VCaP (cell line): ENCODE measurements at regions not wholly inside any gene's neighbourhood (a gene's known extent, or its start where the extent isn't known, plus 50 kb on each side); places are given as distances from the start of the nearest gene placed in this dataset.
"Not testable (repeated sequence)": the region's sequence is repeated elsewhere in the genome, so short reads cannot be mapped to it uniquely, and the experiment has no call there.

Experiments used
- H3K27ac ChIP-seq: fragments of 450-650 bp; 2 replicates; pipeline ENCODE4 v1.5.1; 2017
- CTCF ChIP-seq: fragments of 450-650 bp; conservative IDR thresholded peaks from 2 replicates; pipeline ENCODE4 v1.5.1; 2017; ENCODE audit warnings: mild to moderate bottlenecking, moderate library complexity

GRCh38 chr4:145277011-145277410, 96.6 kb upstream of the OTUD4 start:
- no peak overlapping the region for H3K27ac ChIP-seq
- no peak for TF ChIP-seq CTCF

DNA sequence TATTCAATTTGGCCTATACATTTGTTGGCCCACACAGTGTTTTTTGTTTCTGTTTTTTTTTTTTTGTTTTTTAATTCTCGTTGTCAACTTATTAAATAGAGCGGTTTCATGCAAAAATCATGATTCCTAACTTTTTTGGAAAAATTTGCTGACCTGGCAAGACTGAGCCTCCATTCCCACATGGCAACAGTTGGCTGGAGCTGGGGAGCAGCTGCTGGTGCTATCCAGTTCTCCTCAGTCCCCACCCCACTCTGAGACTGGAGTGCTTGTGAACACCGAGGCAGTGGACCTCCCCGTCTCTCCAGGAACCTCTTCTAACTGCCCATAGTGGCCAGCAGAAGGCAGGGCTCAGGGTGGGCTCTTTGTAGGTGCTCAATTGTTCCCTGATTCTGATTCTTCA, 95.7 kb upstream of the OTUD4 start:
- H3K27ac ChIP-seq, result no peak overlapping the region
- no peak for TF ChIP-seq CTCF

- H3K27ac ChIP-seq, result no peak overlapping the region
- no peak for TF ChIP-seq CTCF
Measured at GRCh38 chr4:145271194-145271593, 90.8 kb upstream of the OTUD4 start.

DNA sequence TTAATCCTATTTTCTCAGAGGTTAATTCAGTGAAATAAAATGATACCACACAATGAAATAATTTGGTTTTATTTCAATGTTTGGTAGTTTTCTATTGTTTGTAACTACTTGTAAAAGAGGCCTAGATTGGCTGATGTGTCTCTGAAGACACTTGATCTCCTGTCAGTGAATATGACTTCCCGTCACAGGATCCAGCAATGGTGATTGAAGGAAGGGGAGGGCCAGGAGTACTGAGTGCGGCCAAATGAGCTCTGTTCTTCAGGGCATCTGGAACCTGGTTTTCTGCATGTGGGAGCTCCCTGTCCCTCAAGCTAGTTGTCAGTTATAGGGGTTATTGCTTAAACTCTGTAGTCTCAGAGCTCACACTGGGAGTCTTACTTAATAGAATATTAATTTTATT, 86.5 kb upstream of the OTUD4 start:
- no peak overlapping the region for H3K27ac ChIP-seq
- no peak for TF ChIP-seq CTCF

- TF ChIP-seq CTCF, result no peak
- H3K27ac ChIP-seq, result no peak overlapping the region
Measured at GRCh38 chr4:145260091-145260490, 79.7 kb upstream of the OTUD4 start.

- H3K27ac ChIP-seq, result not testable (repeated sequence)
Measured at GRCh38 chr4:145255311-145255710, 74.9 kb upstream of the OTUD4 start.

GRCh38 chr4:145252190-145252589, 71.8 kb upstream of the OTUD4 start:
- TF ChIP-seq CTCF, result no peak
- no peak overlapping the region for H3K27ac ChIP-seq

DNA sequence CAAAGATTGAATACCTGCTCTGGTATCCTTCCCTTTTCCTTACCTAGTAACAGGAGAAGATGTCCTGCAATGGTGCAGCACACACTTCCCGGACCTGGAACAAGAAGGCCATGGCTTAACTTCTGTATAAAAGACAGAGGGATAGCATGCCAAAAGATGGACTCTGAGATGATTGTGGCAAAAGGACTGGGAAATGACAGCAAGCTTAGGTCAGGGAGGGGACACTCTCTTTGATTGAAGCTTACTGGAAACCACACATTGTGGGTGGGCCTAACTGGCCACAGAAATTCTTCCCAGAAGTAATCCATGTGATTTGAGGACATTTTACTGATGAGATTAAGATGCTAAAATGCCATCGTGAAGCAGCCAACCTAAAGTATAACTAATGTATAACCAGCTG, 71.0 kb upstream of the OTUD4 start:
- no peak for TF ChIP-seq CTCF
- H3K27ac ChIP-seq, result no peak overlapping the region
